IPS-18a (cell line): ENCODE measurements at regions not wholly inside any gene's neighbourhood (a gene's known extent, or its start where the extent isn't known, plus 50 kb on each side); places are given as distances from the start of the nearest gene placed in this dataset.

ENCODE experiments used
- H3K27ac ChIP-seq: one replicate; pipeline ENCODE4 v1.5.1; 2013; ENCODE audit warnings: low read length
- H3K27me3 ChIP-seq: one replicate; pipeline ENCODE4 v1.6.1; 2013; ENCODE audit warnings: mild to moderate bottlenecking, low read length; ENCODE audit not compliant: control insufficient read depth, insufficient read depth
- H3K36me3 ChIP-seq: one replicate; pipeline ENCODE4 v1.6.1; 2013; ENCODE audit warnings: low read depth, low read length; ENCODE audit not compliant: control insufficient read depth
- H3K4me1 ChIP-seq: one replicate; pipeline ENCODE4 v1.6.1; 2013; ENCODE audit warnings: low read depth, low read length; ENCODE audit not compliant: control insufficient read depth
- H3K4me3 ChIP-seq: one replicate; pipeline ENCODE4 v1.5.1; 2013; ENCODE audit warnings: low read length
- H3K9ac ChIP-seq: one replicate; pipeline ENCODE4 v1.6.1; 2013; ENCODE audit warnings: mild to moderate bottlenecking, low read length, moderate library complexity
- H3K9me3 ChIP-seq: one replicate; pipeline ENCODE4 v1.6.1; 2013; ENCODE audit warnings: low read depth, low read length; ENCODE audit not compliant: control insufficient read depth

DNA sequence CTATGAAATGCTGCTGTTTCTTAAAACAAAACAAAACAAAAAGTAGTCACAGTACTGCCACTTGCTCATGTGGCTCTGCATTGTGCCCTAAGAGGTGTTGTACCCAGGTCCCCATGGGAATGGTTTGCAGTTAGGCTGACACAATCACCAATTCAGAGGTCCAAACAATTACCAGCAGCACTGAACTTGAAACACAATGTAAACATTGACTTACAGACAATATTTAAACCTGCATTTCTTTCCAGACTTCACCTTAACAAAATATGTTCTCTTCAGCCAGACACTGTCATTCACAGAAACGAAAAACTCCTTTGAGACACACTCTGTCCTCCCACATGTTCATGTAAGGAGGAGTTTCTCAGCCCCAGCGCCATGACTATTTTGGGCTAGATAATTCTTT, 206.8 kb upstream of the ARG1 start:
- Histone ChIP-seq H3K9me3 (no peaks in the 10 kb centered on the region), H3K4me1 (peaks cover 10% of the 10 kb centered on the region), H3K4me3 (no peak overlapping the region), H3K27ac (no peak overlapping the region), H3K27me3 (no peaks in the 10 kb centered on the region), H3K9ac (no peak overlapping the region), H3K36me3 (no peaks in the 10 kb centered on the region)

GRCh38 chr6:131367206-131367873, 205.7 kb upstream of the ARG1 start:
- Histone ChIP-seq H3K4me3 (no peak overlapping the region), H3K4me1 (peaks cover 10% of the 10 kb centered on the region), H3K27me3 (no peaks in the 10 kb centered on the region), H3K9ac (no peak overlapping the region), H3K9me3 (no peaks in the 10 kb centered on the region), H3K27ac (no peak overlapping the region), H3K36me3 (no peaks in the 10 kb centered on the region)

GRCh38 chr6:131368198-131368911, 204.7 kb upstream of the ARG1 start:
- Histone ChIP-seq H3K4me3 (no peak overlapping the region), H3K27ac (no peak overlapping the region), H3K9ac (no peak overlapping the region), H3K4me1 (peaks cover 10% of the 10 kb centered on the region), H3K36me3 (no peaks in the 10 kb centered on the region), H3K27me3 (no peaks in the 10 kb centered on the region), H3K9me3 (no peaks in the 10 kb centered on the region)

DNA sequence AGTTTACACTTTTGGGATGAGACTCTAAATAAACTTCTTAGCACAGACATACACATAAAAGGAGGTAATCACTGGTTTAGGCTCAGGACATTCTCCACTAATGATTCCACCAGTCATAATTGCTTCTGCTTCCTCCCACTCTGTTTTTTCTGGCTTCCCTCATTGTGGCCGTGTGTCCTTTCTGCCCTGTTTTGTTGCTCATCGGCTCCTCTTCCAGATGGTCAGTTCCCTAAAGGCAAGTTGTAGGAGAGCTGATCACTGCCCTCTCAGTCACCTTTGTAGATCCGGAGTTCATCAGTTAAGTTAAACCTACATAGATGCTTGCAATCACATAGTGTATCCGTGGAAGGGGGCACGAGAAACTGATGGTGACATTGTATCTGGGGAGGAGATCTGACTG, 200.5 kb upstream of the ARG1 start:
- no peak overlapping the region for H3K4me3 ChIP-seq
- no peaks in the 10 kb centered on the region for H3K9me3 ChIP-seq
- peaks cover 10% of the 10 kb centered on the region for H3K4me1 ChIP-seq
- no peaks in the 10 kb centered on the region for H3K27me3 ChIP-seq
- no peak overlapping the region for H3K9ac ChIP-seq
- no peaks in the 10 kb centered on the region for H3K36me3 ChIP-seq
- H3K27ac ChIP-seq: no peak overlapping the region

DNA sequence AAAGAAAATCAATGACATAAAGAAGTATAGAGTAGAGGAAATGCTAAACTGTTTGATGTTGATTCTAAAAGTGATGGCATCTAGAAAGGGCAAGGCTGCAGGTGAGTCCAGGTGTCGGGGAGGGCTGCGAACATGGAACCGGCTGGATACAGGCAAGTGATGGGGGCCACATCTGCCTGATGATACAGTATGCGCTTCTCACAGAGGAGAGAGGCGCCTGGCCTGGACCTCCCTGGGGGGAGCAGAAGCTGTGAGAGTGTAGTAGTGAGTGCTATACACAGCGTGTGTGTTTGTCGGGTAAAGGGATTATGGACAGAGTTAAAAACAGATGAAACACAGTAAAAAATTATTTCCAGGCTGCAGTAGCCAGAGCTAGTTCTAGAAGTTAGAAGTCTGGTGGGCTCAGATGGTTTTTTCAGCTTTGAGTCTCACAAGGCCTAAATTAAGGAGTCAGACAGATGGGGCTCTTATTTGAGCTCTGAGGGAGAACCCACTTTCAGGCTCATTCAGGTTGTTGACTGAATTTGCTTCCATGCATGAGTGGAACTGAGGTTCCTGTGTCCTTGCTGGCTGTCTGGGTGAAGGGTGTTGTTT, 195.8 kb upstream of the ARG1 start:
- no peaks in the 10 kb centered on the region for H3K9me3 ChIP-seq
- H3K4me3 ChIP-seq: no peak overlapping the region
- H3K27me3 ChIP-seq: no peaks in the 10 kb centered on the region
- H3K36me3 ChIP-seq: no peaks in the 10 kb centered on the region
- H3K27ac ChIP-seq: no peak overlapping the region
- no peaks in the 10 kb centered on the region for H3K4me1 ChIP-seq
- no peak overlapping the region for H3K9ac ChIP-seq

DNA sequence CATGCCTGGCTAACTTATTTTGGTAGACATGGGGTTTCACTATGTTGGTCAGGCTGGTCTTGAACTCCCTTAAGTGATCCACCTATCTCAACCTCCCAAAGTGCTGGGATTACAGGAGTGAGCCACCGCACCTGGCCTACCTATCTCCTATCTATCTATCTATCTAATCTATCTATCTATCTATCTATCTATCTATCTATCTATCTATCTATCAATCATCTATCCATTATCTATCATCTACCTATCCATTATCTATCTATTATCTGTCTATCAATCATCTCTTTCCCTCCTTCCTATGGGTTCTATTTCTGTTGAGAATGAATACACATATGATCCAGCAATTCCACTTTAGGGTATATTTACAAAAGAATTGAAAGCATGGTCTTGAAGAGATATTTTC, 194.2 kb upstream of the ARG1 start:
- H3K27me3 ChIP-seq: no peaks in the 10 kb centered on the region

DNA sequence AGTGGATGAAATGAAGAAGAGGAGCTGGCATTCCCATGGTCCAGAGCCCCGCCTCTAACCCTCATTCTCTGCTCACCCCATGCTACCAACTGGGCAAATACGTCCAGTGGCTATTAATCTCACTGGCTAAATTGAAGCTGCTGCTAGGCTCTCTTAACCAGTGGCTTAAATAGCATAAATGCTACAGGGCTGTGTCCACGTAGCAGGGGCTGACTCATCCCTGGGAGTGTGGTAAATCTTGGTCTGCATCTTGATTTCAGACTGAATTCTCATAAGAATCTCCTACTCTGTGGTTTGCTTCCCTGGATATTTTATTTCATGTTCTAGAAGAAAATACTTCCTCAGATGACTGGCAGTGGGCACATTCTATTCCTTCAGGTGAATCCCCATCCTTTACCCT, 193.1 kb upstream of the ARG1 start:
- peaks cover 8% of the 10 kb centered on the region for H3K4me1 ChIP-seq
- no peak overlapping the region for H3K9ac ChIP-seq
- no peaks in the 10 kb centered on the region for H3K27me3 ChIP-seq
- H3K9me3 ChIP-seq: no peaks in the 10 kb centered on the region
- H3K27ac ChIP-seq: no peak overlapping the region
- H3K4me3 ChIP-seq: no peak overlapping the region
- no peaks in the 10 kb centered on the region for H3K36me3 ChIP-seq

More for the DNA sequence above, 194.2 kb upstream of the ARG1 start:
- no peak overlapping the region for H3K27ac ChIP-seq
- no peaks in the 10 kb centered on the region for H3K9me3 ChIP-seq
- peaks cover 6% of the 10 kb centered on the region for H3K4me1 ChIP-seq
- no peak overlapping the region for H3K4me3 ChIP-seq
- H3K36me3 ChIP-seq: no peaks in the 10 kb centered on the region
- no peak overlapping the region for H3K9ac ChIP-seq

GRCh38 chr6:131381052-131381708, 191.8 kb upstream of the ARG1 start:
- Histone ChIP-seq H3K4me1 (peaks cover 8% of the 10 kb centered on the region), H3K36me3 (no peaks in the 10 kb centered on the region), H3K27ac (no peak overlapping the region), H3K27me3 (no peaks in the 10 kb centered on the region), H3K4me3 (no peak overlapping the region), H3K9me3 (no peaks in the 10 kb centered on the region), H3K9ac (no peak overlapping the region)

- H3K9ac ChIP-seq: no peak overlapping the region
- peaks cover 8% of the 10 kb centered on the region for H3K4me1 ChIP-seq
- no peaks in the 10 kb centered on the region for H3K9me3 ChIP-seq
- H3K36me3 ChIP-seq: no peaks in the 10 kb centered on the region
- no peak overlapping the region for H3K27ac ChIP-seq
- no peaks in the 10 kb centered on the region for H3K27me3 ChIP-seq
- H3K4me3 ChIP-seq: no peak overlapping the region
These were observed 191.3 kb upstream of the ARG1 start for GRCh38 chr6:131381709-131382093.

- Histone ChIP-seq H3K4me1 (peaks cover 8% of the 10 kb centered on the region), H3K4me3 (no peak overlapping the region)
These were observed 190.4 kb upstream of the ARG1 start for GRCh38 chr6:131382631-131383030.

DNA sequence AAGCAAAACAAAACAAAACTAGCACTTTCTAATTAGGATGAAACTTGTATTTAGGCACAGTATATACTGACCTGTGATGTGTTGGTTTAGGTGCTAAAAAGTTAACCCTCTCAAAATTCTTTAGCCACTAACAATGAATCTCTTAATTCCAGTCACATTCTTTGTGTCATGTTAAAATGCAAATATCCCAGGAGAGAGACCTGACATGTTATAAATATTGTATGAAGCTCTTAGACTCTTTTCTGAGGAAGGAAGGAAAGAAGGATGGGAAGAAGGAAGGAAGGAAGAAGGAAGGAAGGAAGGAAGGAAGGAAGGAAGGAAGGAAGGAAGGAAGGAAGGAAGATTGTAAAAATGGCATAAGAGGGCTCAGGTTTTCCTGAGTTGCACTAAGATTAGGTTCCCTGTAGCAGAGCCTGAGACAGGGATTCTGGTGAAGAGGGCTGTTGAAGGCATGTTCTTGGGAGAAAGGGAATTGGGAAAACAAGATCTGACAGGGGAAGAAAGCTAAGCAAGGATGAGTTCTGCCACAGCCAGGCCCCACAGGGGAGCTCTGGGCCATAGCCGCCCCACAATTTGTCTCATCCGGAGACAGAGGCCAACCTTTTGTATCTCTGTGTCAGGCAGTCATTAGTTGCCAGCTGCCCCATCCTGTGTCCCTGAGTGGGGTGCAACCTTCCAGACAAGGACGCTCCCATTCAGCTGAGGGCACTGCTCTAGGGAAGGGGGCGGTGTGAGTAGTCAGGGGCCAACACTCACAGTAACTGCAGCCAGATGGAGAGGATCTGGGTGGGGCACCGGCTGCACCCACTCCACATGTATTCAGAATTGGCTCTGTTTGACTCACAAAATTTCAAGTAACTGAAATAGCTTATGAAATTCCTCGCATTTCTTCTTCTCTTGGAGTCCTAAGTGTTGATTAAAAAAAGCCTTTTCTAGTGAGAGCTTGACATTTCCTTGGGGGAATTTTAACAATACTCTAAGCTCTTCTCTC, 189.3 kb upstream of the ARG1 start:
- no peak overlapping the region for H3K4me3 ChIP-seq
- no peaks in the 10 kb centered on the region for H3K36me3 ChIP-seq
- no peaks in the 10 kb centered on the region for H3K9me3 ChIP-seq
- H3K27ac ChIP-seq: no peak overlapping the region
- H3K4me1 ChIP-seq: peaks cover 8% of the 10 kb centered on the region
- no peaks in the 10 kb centered on the region for H3K27me3 ChIP-seq
- no peak overlapping the region for H3K9ac ChIP-seq

More at GRCh38 chr6:131382631-131383030, 190.4 kb upstream of the ARG1 start:
- Histone ChIP-seq H3K9ac (no peak overlapping the region), H3K9me3 (no peaks in the 10 kb centered on the region), H3K36me3 (no peaks in the 10 kb centered on the region), H3K27me3 (no peaks in the 10 kb centered on the region), H3K27ac (no peak overlapping the region)
